Body of pancreas (tissue), 4 donors: ENCODE measurements at regions not wholly inside any gene's neighbourhood (a gene's known extent, or its start where the extent isn't known, plus 50 kb on each side); places are given as distances from the start of the nearest gene placed in this dataset.

ENCODE experiments used
- ATAC-seq: fragments of 150-250 bp; one replicate; pipeline ENCODE4 v1.9.1; 2016
- DNase-seq, 4 donors: peaks; one replicate each; pipeline ENCODE4 v3.0.0-alpha.2; 2019
- H3K27ac ChIP-seq, 4 donors: fragments of 200-600 bp; sonication (generic); 1 replicate in 3 of 4; 2 replicates in 1 of 4; pipeline versions ENCODE4 v1.5.1 to v1.6.1; 2016 to 2019; ENCODE audit warnings: mild to moderate bottlenecking in 1 of 4, mixed read lengths in 1 of 4, moderate library complexity in 1 of 4
- H3K27me3 ChIP-seq, 2 donors: fragments of 200-600 bp; sonication (generic); one replicate each; pipeline ENCODE4 v1.6.0; 2016; ENCODE audit warnings: mild to moderate bottlenecking in 1 of 2
- H3K36me3 ChIP-seq, 2 donors: fragments of 200-600 bp; sonication (generic); replicated peaks in 1 of 2; 2 replicates each; pipeline ENCODE4 v1.5.1; 2016; ENCODE audit warnings: low read depth in 2 of 2; ENCODE audit not compliant: insufficient read depth in 1 of 2
- H3K4me1 ChIP-seq: fragments of 200-600 bp; sonication (generic); one replicate; pipeline ENCODE4 v1.6.0; 2016
- H3K4me3 ChIP-seq, 2 donors: fragments of 200-600 bp; sonication (generic); 1 replicate in 1 of 2; 2 replicates in 1 of 2; pipeline ENCODE4 v1.5.1; 2016 to 2019
- H3K9me3 ChIP-seq, 3 donors: fragments of 200-600 bp; sonication (generic); 1 replicate in 2 of 3; 2 replicates in 1 of 3; pipeline ENCODE4 v1.5.1; 2016
- POLR2A ChIP-seq, 3 donors: fragments of 450-650 bp; IDR thresholded peaks; one replicate each; pipeline ENCODE4 v1.6.1; 2016; ENCODE audit warnings: antibody characterized with exemption in 3 of 3, mild to moderate bottlenecking in 2 of 3
- WGBS, 2 donors: methylation state at CpG; one replicate each; pipeline ENCODE4 v1.1.5; 2017; 5-methylcytosine and 5-hydroxymethylcytosine counted together
- intact Hi-C: fragments of 100-400 bp; cut with DNase I; formaldehyde crosslinking; loops from one replicate; pipeline ENCODE4 v1.15.1; 2023
- TF ChIP-seq, protein P1 (sequence below), 7 experiments: fragments of 450-650 bp in 4 of 7; fragments of 200-600 bp in 3 of 7; sonication (generic) in 3 of 7; IDR thresholded peaks; one replicate each; pipeline ENCODE4 v1.5.1; 2016 to 2019; ENCODE audit warnings: antibody characterized with exemption in 7 of 7

DNA sequence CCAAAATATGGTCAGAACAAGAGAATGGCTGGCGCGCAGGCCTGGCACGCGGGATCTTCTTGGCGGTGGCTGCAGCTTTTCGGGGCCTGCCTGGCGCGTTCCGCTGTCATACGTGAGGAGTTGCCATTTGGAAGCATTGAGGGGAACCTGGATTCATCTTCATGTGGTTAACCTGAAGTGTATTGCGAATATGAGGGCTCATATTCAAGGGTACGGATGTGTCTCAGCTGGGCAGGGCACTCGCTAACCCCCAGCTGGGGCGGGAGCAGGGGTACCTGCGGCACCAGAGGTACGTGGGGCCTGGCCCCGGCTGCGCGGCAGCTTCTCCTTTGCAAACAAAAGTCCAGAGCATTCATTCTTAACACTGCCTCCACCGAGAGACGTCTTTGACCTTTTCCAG lies 605.6 kb downstream of the QKI start:
- no peak for TF ChIP-seq POLR2A (IDR thresholded peaks at IDR 0.05)
- TF ChIP-seq, protein P1, sequence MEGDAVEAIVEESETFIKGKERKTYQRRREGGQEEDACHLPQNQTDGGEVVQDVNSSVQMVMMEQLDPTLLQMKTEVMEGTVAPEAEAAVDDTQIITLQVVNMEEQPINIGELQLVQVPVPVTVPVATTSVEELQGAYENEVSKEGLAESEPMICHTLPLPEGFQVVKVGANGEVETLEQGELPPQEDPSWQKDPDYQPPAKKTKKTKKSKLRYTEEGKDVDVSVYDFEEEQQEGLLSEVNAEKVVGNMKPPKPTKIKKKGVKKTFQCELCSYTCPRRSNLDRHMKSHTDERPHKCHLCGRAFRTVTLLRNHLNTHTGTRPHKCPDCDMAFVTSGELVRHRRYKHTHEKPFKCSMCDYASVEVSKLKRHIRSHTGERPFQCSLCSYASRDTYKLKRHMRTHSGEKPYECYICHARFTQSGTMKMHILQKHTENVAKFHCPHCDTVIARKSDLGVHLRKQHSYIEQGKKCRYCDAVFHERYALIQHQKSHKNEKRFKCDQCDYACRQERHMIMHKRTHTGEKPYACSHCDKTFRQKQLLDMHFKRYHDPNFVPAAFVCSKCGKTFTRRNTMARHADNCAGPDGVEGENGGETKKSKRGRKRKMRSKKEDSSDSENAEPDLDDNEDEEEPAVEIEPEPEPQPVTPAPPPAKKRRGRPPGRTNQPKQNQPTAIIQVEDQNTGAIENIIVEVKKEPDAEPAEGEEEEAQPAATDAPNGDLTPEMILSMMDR (IDR thresholded peaks at IDR 0.05): no peak
- Histone ChIP-seq H3K4me3 (no peak overlapping the region), H3K27me3 (no peaks in the 10 kb centered on the region), H3K4me1 (no peaks in the 10 kb centered on the region), H3K27ac (no peak overlapping the region), H3K36me3 (no peaks in the 10 kb centered on the region), H3K9me3 (no peaks in the 10 kb centered on the region)
- 86 to 88% methylated on average over 18 to 21 of the region's 21 CpGs for WGBS, 2 donors
- intact Hi-C loops: no loop called here
- DNase-seq (no peak), ATAC-seq (no peak)

DNA sequence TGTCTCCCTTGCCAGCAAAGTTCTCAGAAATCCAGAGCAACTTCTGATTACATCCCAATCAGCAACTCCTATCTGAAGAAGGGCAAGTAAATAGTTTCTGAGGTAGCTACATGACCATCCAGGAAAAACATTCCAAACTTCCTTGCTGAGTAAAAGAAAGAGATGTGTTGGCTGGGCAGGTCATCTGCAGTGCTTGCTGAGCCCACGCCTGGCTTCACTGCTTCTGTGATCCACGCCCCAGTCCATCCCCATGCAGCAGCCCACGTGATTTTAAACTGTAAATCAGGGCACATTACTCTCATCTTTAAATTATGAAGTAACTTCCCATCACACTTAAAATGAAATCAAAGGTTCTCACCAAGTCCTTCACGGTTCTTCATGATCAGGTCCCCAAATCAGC lies 603.6 kb downstream of the QKI start:
- no peaks in the 10 kb centered on the region for H3K9me3 ChIP-seq
- ATAC-seq (no peak), DNase-seq (no peak)
- no peak overlapping the region for H3K27ac ChIP-seq
- H3K4me1 ChIP-seq: no peaks in the 10 kb centered on the region
- no peaks in the 10 kb centered on the region for H3K36me3 ChIP-seq
- no peaks in the 10 kb centered on the region for H3K27me3 ChIP-seq
- no peak overlapping the region for H3K4me3 ChIP-seq
- intact Hi-C loops: no loop called here
- TF ChIP-seq POLR2A (IDR thresholded peaks at IDR 0.05): no peak
- TF ChIP-seq, protein P1 (IDR thresholded peaks at IDR 0.05): no peak
- WGBS, 2 donors: 55 to 62% methylated on average over 4 of the region's 4 CpGs

DNA sequence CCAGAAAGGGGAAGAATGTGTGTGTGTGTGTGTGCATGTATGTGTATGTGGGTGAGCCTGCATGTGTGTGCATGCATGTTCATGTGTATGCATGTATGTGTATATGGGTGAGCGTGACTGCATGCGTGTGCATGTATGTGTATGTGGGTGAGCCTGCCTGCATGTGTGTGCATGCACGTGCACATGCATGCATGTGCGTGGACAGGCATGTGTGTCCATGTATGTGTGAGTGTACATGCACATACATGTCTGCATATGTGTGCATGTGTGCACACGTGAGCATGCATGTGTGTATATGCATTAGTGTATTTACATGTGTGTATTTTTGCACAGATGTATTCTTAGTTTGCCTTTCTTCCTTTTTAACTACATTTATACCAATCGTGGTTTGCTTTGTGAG lies 601.5 kb downstream of the QKI start:
- H3K4me1 ChIP-seq: no peaks in the 10 kb centered on the region
- H3K9me3 ChIP-seq: no peaks in the 10 kb centered on the region
- TF ChIP-seq, protein P1 (IDR thresholded peaks at IDR 0.05): no peak
- TF ChIP-seq POLR2A (IDR thresholded peaks at IDR 0.05): no peak
- no peaks in the 10 kb centered on the region for H3K36me3 ChIP-seq
- DNase-seq (no peak), ATAC-seq (no peak)
- no peak overlapping the region for H3K27ac ChIP-seq
- H3K27me3 ChIP-seq: no peaks in the 10 kb centered on the region
- WGBS, 2 donors: 73 to 86% methylated on average over 6 of the region's 6 CpGs
- no peak overlapping the region for H3K4me3 ChIP-seq
- intact Hi-C loops: no loop called here

DNA sequence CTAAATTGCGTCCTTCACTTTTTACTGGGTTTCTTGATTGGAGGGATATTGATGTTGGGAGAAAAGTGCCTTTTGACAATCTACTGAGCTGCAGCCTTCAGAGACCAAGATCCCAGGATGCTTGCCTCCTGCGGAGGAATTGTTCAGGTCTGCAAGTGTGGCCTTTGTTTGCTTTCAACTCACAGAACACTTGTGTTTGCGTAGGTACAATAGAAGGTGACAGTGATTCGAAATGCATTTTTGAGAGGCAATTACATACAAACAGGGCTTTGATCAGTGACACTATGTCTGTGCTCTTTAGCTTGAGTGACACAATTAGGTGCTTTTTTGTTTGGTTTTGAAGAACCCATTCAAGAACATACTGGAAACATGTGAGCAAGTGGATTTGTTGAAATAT lies 600.6 kb downstream of the QKI start:
- intact Hi-C loops: no loop called here

More for the DNA sequence above, 600.6 kb downstream of the QKI start:
- 60 to 68% methylated on average over 4 of the region's 4 CpGs for WGBS, 2 donors
- Histone ChIP-seq H3K27ac (no peak overlapping the region), H3K4me1 (no peaks in the 10 kb centered on the region), H3K4me3 (no peak overlapping the region), H3K36me3 (no peaks in the 10 kb centered on the region), H3K27me3 (no peaks in the 10 kb centered on the region), H3K9me3 (no peaks in the 10 kb centered on the region)
- ATAC-seq: no peak
- TF ChIP-seq POLR2A (IDR thresholded peaks at IDR 0.05): no peak
- TF ChIP-seq, protein P1 (IDR thresholded peaks at IDR 0.05): no peak
- DNase-seq: no peak
